Parathyroid adenoma (tissue), 2 donors: ENCODE measurements at regions not wholly inside any gene's neighbourhood (a gene's known extent, or its start where the extent isn't known, plus 50 kb on each side); places are given as distances from the start of the nearest gene placed in this dataset.

ENCODE experiments used
- H2AFZ ChIP-seq: fragments of 300-600 bp; sonication (generic); one replicate; pipeline ENCODE4 v1.7.0; 2017; ENCODE audit warnings: antibody characterized with exemption, mild to moderate bottlenecking
- H3K27ac ChIP-seq: fragments of 300-600 bp; sonication (generic); one replicate; pipeline ENCODE4 v1.7.0; 2017
- H3K27me3 ChIP-seq: fragments of 300-600 bp; sonication (generic); one replicate; pipeline ENCODE4 v1.7.0; 2017; ENCODE audit warnings: low read length; ENCODE audit not compliant: control insufficient read depth, insufficient read depth
- H3K36me3 ChIP-seq: fragments of 300-600 bp; sonication (generic); one replicate; pipeline ENCODE4 v1.7.0; 2017; ENCODE audit warnings: low read length; ENCODE audit not compliant: control insufficient read depth, insufficient read depth
- H3K4me1 ChIP-seq: fragments of 300-600 bp; sonication (generic); one replicate; pipeline ENCODE4 v1.7.0; 2017; ENCODE audit warnings: control low read depth
- H3K4me2 ChIP-seq: fragments of 300-600 bp; sonication (generic); one replicate; pipeline ENCODE4 v1.7.0; 2017; ENCODE audit warnings: low read length
- H3K4me3 ChIP-seq: fragments of 300-600 bp; sonication (generic); one replicate; pipeline ENCODE4 v1.7.0; 2017; ENCODE audit warnings: low read depth, low read length
- H3K79me2 ChIP-seq: fragments of 300-600 bp; sonication (generic); one replicate; pipeline ENCODE4 v1.7.0; 2017; ENCODE audit warnings: control low read depth
- H3K9ac ChIP-seq: fragments of 300-600 bp; sonication (generic); one replicate; pipeline ENCODE4 v1.7.0; 2017; ENCODE audit warnings: mild to moderate bottlenecking
- H3K9me3 ChIP-seq: fragments of 300-600 bp; sonication (generic); one replicate; pipeline ENCODE4 v1.7.0; 2017; ENCODE audit warnings: low read length; ENCODE audit not compliant: control insufficient read depth
- CTCF ChIP-seq: fragments of 300-600 bp; sonication (generic); IDR thresholded peaks from one replicate; pipeline ENCODE4 v1.7.0; 2017; ENCODE audit warnings: antibody characterized with exemption, mild to moderate bottlenecking
- donor health status: primary hyperparathyroidism.

- Histone ChIP-seq H3K79me2 (no peaks in the 10 kb centered on the region), H2AFZ (no peak overlapping the region), H3K4me2 (no peak overlapping the region), H3K27me3 (no peaks in the 10 kb centered on the region), H3K27ac (no peak overlapping the region), H3K9ac (no peak overlapping the region), H3K36me3 (no peaks in the 10 kb centered on the region), H3K9me3 (no peaks in the 10 kb centered on the region), H3K4me1 (no peaks in the 10 kb centered on the region), H3K4me3 (no peak overlapping the region)
- TF ChIP-seq CTCF, result no peak
These were observed 77.3 kb upstream of the AKR1E2 start for GRCh38 chr10:4748491-4749270.

GRCh38 chr10:4742217-4742616 lies 83.8 kb upstream of the AKR1E2 start:
- Histone ChIP-seq H3K27me3 (no peaks in the 10 kb centered on the region), H3K4me3 (no peak overlapping the region), H3K9ac (no peak overlapping the region), H3K27ac (no peak overlapping the region), H3K36me3 (no peaks in the 10 kb centered on the region), H3K4me1 (no peaks in the 10 kb centered on the region), H3K9me3 (no peaks in the 10 kb centered on the region), H2AFZ (no peak overlapping the region), H3K4me2 (no peak overlapping the region), H3K79me2 (no peaks in the 10 kb centered on the region)
- no peak for TF ChIP-seq CTCF

- Histone ChIP-seq H3K27me3 (no peaks in the 10 kb centered on the region), H3K27ac (no peak overlapping the region), H3K9me3 (no peaks in the 10 kb centered on the region), H3K36me3 (no peaks in the 10 kb centered on the region), H3K9ac (no peak overlapping the region), H3K4me1 (no peaks in the 10 kb centered on the region), H3K79me2 (no peaks in the 10 kb centered on the region), H3K4me3 (no peak overlapping the region), H3K4me2 (no peak overlapping the region), H2AFZ (no peak overlapping the region)
- TF ChIP-seq CTCF, result no peak
These were observed 85.5 kb upstream of the AKR1E2 start for GRCh38 chr10:4740471-4740870.

GRCh38 chr10:4736608-4737007 lies 89.4 kb upstream of the AKR1E2 start:
- Histone ChIP-seq H3K4me1 (no peaks in the 10 kb centered on the region), H3K9ac (no peak overlapping the region), H3K4me2 (no peak overlapping the region), H2AFZ (no peak overlapping the region), H3K79me2 (no peaks in the 10 kb centered on the region), H3K27me3 (no peaks in the 10 kb centered on the region), H3K9me3 (no peaks in the 10 kb centered on the region), H3K4me3 (no peak overlapping the region), H3K27ac (no peak overlapping the region), H3K36me3 (no peaks in the 10 kb centered on the region)
- TF ChIP-seq CTCF, result no peak

- no peaks in the 10 kb centered on the region for H3K79me2 ChIP-seq
- no peak overlapping the region for H3K9ac ChIP-seq
- H3K9me3 ChIP-seq, result no peaks in the 10 kb centered on the region
- no peaks in the 10 kb centered on the region for H3K4me1 ChIP-seq
- H3K27ac ChIP-seq, result no peak overlapping the region
- TF ChIP-seq CTCF, result no peak
- no peak overlapping the region for H2AFZ ChIP-seq
- no peaks in the 10 kb centered on the region for H3K36me3 ChIP-seq
- no peaks in the 10 kb centered on the region for H3K27me3 ChIP-seq
- no peak overlapping the region for H3K4me3 ChIP-seq
- H3K4me2 ChIP-seq, result no peak overlapping the region
These were observed 89.8 kb upstream of the AKR1E2 start for GRCh38 chr10:4736183-4736582.
